ENCODE measurements at regions not wholly inside any gene's neighbourhood (a gene's known extent, or its start where the extent isn't known, plus 50 kb on each side); places are given as distances from the start of the nearest gene placed in this dataset.

GRCh38 chr15:31158858-31159569 is 57.5 kb upstream of the TRPM1 start:
- Mint-ChIP-seq H3K27me3 (ENCODE audit: insufficient read depth) (no peaks in the 10 kb centered on the region), H3K9me3 (peaks cover 35% of the 10 kb centered on the region), H3K4me3 (no peak overlapping the region), H3K27ac (no peak overlapping the region), H3K4me1 (peaks cover 4% of the 10 kb centered on the region), H3K36me3 (ENCODE audit: low read depth) (peaks cover 8% of the 10 kb centered on the region)
- peaks cover 37% of the 10 kb centered on the region for H3K9me3 ChIP-seq (ENCODE audit: control insufficient read depth, low read length)
- no peaks in the 10 kb centered on the region for H3K4me1 ChIP-seq (ENCODE audit: control insufficient read depth, insufficient read depth, low read length)
- no peak for TF ChIP-seq CTCF (conservative IDR thresholded peaks at IDR 0.05)
- H3K9ac ChIP-seq (ENCODE audit: extremely low read depth, low read length, poor library complexity, severe bottlenecking) = no peak overlapping the region
- H3K4me3 ChIP-seq (ENCODE audit: low read length) = no peak overlapping the region
- no peaks in the 10 kb centered on the region for H3K27me3 ChIP-seq (ENCODE audit: control insufficient read depth, insufficient read depth, low read length, poor library complexity, severe bottlenecking)
- H3K36me3 ChIP-seq (ENCODE audit: control insufficient read depth, insufficient read depth, low read length) = no peaks in the 10 kb centered on the region
- no peak for DNase-seq
- 80 to 92% methylated on average over 5 to 8 of the region's 11 CpGs for WGBS, 2 experiments (ENCODE audit: insufficient coverage in 1 of 2, insufficient read length in 1 of 2)
- no peak overlapping the region for H3K27ac ChIP-seq (ENCODE audit: low read depth, low read length)

DNA sequence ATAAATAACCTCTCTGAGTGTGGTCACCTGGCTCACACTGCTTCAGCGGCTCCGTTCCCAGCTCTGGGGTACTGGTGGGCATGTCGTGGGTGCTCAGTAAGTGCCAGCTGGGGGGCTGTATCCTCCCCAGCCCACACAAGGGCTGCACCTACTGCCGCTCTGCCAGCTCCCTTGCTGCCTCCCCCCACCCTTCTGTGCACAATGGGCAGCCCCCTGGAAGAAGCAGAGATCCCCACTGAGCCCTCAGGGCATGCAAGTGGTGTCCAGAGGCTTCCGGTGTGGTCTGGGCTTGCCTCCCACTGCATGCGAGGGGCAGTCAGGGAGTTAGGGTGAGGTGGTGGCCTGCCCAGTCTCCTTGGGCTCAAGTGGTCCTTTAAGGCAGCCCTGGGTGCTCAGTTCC is 58.3 kb upstream of the TRPM1 start:
- H3K27me3 Mint-ChIP-seq (ENCODE audit: insufficient read depth) = no peaks in the 10 kb centered on the region
- H3K9me3 Mint-ChIP-seq = peaks cover 27% of the 10 kb centered on the region
- Histone ChIP-seq H3K27me3 (ENCODE audit: control insufficient read depth, insufficient read depth, low read length, poor library complexity, severe bottlenecking) (no peaks in the 10 kb centered on the region), H3K27ac (ENCODE audit: low read depth, low read length) (no peak overlapping the region), H3K9me3 (ENCODE audit: control insufficient read depth, low read length) (peaks cover 30% of the 10 kb centered on the region), H3K9ac (ENCODE audit: extremely low read depth, low read length, poor library complexity, severe bottlenecking) (no peak overlapping the region), H3K4me3 (ENCODE audit: low read length) (no peak overlapping the region), H3K36me3 (ENCODE audit: control insufficient read depth, insufficient read depth, low read length) (no peaks in the 10 kb centered on the region), H3K4me1 (ENCODE audit: control insufficient read depth, insufficient read depth, low read length) (no peaks in the 10 kb centered on the region)
- H3K36me3 Mint-ChIP-seq (ENCODE audit: low read depth) = peaks cover 8% of the 10 kb centered on the region
- no peak for TF ChIP-seq CTCF (conservative IDR thresholded peaks at IDR 0.05)
- no peak for DNase-seq
- WGBS, 2 experiments (ENCODE audit: insufficient coverage in 1 of 2, insufficient read length in 1 of 2) = 84 to 100% methylated on average over 1 to 6 of the region's 6 CpGs
- H3K4me3 Mint-ChIP-seq = no peak overlapping the region
- no peak overlapping the region for H3K27ac Mint-ChIP-seq
- peaks cover 4% of the 10 kb centered on the region for H3K4me1 Mint-ChIP-seq

- H3K9me3 Mint-ChIP-seq = peaks cover 22% of the 10 kb centered on the region
- DNase-seq = no peak
- Histone ChIP-seq H3K9me3 (ENCODE audit: control insufficient read depth, low read length) (peaks cover 26% of the 10 kb centered on the region), H3K9ac (ENCODE audit: extremely low read depth, low read length, poor library complexity, severe bottlenecking) (no peak overlapping the region), H3K36me3 (ENCODE audit: control insufficient read depth, insufficient read depth, low read length) (no peaks in the 10 kb centered on the region), H3K4me3 (ENCODE audit: low read length) (no peak overlapping the region), H3K27me3 (ENCODE audit: control insufficient read depth, insufficient read depth, low read length, poor library complexity, severe bottlenecking) (no peaks in the 10 kb centered on the region), H3K4me1 (ENCODE audit: control insufficient read depth, insufficient read depth, low read length) (no peaks in the 10 kb centered on the region), H3K27ac (ENCODE audit: low read depth, low read length) (no peak overlapping the region)
- no peak for TF ChIP-seq CTCF (conservative IDR thresholded peaks at IDR 0.05)
- H3K27me3 Mint-ChIP-seq (ENCODE audit: insufficient read depth) = no peaks in the 10 kb centered on the region
- H3K36me3 Mint-ChIP-seq (ENCODE audit: low read depth) = peaks cover 8% of the 10 kb centered on the region
- H3K27ac Mint-ChIP-seq = no peak overlapping the region
- WGBS, 2 experiments (ENCODE audit: insufficient coverage in 1 of 2, insufficient read length in 1 of 2) = 88 to 89% methylated on average over 6 to 7 of the region's 7 CpGs
- H3K4me1 Mint-ChIP-seq = peaks cover 4% of the 10 kb centered on the region
- no peak overlapping the region for H3K4me3 Mint-ChIP-seq
Measured at GRCh38 chr15:31160297-31160696, 58.8 kb upstream of the TRPM1 start.

All from endodermal cell (in vitro differentiated cells).